EL (cell line): ENCODE measurements at regions not wholly inside any gene's neighbourhood (a gene's known extent, or its start where the extent isn't known, plus 50 kb on each side); places are given as distances from the start of the nearest gene placed in this dataset.
A peak's percentile ranks its signal among the peaks of the same experiment; 100 is the strongest.
"Not testable (repeated sequence)": the region's sequence is repeated elsewhere in the genome, so short reads cannot be mapped to it uniquely, and the experiment has no call there.

ENCODE experiments used
- DNase-seq: peaks from one replicate; pipeline ENCODE4 v3.0.0-alpha.2; 2016

DNA sequence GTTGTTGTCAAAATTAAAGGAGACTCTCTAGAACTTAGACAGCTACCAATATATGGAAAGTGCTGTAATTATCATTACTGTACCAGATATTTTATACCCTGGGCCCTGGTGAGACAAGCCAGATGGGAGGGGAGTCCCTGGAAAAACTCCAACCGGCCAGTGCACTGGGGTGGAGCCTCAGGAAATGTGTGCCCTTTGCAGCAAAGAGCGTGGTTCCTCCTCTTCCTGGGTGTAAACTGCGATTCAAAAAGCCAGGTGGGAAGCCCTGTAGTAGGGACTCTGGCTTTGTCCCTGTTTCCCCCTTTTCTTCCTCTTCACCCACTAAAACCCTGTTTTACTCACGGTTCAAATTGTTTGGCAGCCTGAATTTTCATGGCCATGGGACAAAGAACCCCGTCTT is 812.3 kb downstream of the PLA2G4A start:
- no peak for DNase-seq

DNA sequence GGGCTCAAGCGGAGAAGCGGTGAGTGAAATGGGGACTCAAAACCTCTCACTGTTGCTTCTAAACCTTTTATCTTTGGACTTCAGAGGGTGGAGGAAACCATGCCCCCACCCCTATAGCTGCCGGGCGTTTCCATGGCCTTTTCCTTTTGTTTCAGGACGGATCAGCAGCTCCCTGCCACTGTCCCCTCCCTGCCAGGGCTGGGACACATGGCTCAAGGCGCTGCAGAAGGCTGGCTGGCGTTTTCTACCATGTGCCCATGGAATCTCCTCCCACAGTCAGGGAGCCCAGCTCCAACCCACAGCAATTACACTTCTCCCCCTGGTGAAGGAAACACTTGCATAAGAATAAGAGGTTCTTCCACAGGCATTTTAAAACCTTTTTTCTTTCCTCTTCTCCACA is 812.7 kb downstream of the PLA2G4A start:
- DNase-seq: no peak

DNA sequence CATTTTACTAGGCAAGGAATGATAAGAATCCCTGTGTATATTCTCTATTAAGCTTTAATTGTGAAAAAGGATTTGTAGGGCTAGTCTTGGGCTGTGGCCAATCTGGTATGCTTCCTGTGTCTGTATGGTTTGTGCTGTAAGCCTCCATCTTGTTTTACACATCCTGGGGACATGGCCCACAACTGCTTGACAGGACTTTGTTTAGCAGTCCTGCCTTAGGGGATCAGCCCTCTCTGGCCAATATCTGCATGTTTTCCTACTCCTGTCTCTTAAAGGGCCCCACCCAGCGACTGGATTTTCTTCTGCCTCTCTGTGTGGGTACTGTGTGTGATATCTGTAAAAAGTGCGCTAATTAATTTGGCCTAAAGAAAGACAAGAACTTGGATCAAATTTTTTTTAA is 813.2 kb downstream of the PLA2G4A start:
- no peak for DNase-seq

DNA sequence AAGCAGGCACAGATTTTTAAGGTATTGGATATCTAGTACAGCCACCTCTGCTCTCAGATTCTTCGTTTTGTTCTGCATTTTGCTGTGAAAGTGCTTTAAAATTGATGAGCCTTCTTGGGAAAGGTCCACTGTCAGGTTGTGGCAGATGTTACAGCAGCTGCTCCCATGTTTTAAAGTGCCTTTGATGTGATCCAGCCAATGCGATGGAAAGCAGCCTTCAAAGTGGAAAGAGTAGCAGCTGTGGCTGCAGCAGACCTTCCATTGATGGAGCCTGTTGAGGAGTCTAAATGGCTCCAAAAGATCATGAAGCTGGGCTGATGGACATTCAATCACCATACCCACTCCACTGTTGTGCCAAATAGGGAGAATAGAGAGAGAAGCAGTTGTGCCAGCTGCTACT is 816.9 kb downstream of the PLA2G4A start:
- DNase-seq: no peak

GRCh38 chr1:187646536-187647107 is 817.9 kb downstream of the PLA2G4A start:
- DNase-seq: no peak

DNA sequence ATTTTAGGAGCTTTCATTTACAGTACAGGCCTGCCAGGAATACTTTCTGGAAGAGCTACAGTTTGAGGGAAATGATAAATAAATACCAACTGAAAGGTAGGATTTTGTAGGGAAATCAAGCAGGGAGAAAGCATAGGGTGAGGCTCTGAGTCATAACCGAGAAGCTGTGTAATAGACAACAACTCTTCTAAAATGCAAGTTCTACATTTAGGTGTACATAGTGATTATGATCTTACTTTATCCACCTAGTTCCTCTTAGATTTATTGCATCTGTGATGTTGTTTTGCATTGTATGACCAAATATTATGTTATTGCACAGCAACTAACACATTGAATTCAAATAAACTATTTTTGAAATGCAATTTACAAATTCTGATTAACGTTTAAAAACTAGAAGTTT is 819.3 kb downstream of the PLA2G4A start:
- DNase-seq: no peak

DNA sequence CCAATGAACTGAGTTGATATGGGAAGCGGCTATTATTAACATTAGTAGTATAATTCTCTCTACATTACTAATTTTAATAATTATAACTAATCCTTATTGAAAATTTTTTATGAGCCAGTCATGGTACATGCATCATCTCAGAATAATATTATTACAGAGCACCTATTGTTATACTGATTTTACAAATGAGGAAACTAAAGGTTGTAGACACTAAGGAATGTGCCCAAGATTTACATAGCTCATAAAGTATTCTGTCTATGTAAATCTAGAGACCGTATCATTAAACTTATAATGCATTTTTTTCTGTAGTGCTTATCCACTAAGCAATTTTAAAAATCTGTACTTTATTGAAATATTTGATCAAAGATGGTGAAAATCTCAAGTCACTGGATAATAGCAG is 825.9 kb downstream of the PLA2G4A start:
- no peak for DNase-seq

DNA sequence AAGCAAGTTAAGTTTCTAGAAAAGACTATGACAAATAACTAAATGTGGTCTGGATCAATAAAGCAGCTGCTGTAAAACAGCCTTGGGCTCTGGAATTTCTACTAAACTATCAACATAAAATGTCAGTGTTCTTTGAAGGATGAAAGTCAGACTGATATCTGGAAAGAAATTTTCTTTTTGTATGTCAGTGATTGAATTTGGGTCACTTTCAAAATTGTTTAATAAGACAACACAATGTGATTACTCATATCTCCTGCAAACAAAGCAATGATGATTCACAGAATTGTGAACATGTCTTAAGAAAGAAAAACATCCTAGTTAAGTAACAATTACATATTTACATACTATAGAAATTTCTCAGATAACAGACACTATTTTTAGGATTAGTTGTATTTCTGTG is 826.4 kb downstream of the PLA2G4A start:
- DNase-seq: peak; percentile 21

DNA sequence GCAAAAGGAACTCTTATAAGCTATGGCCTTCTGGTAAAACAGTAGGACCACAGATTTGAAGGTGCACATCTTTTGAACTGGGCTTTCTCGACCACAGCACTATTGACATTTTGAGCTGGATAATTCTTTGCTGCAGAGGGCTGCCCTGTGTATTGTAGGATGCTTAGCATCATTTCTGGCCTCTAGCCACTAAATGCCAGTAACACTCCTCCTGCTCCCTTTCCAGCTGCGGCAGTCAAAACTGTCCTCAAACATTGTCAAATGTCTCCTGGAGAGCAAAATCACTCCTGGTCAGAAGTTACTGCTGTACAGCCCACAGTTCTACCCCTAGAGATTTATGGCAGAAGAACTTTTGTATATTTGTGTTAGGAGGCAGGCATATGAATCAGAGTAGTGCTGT is 836.7 kb downstream of the PLA2G4A start:
- DNase-seq: no peak

DNA sequence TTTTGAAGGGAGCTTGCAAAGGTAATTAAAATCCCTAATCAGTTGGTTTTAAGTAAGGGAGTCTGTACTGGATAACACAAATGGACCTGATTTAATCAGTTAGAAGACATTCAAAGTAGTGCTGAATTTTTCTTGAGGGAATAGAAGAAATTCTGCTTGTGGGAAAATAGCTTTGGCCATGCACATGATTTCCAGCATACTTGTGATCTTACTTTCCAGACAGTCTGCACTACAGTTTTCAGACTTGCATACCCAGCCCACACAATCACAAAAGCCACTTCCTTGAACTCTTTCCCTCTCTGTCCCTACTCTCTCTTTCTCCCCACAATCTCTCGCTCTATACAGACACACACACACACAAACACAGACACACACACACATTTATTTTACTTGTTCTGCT is 852.1 kb downstream of the PLA2G4A start:
- DNase-seq: peak; percentile 3

- DNase-seq: no peak
Measured at GRCh38 chr1:187682112-187682511, 853.4 kb downstream of the PLA2G4A start.

- peak; percentile 48 for DNase-seq
Measured at GRCh38 chr1:187685333-187685732, 856.6 kb downstream of the PLA2G4A start.

- peak; percentile 53 for DNase-seq
Measured at GRCh38 chr1:187689129-187689528, 860.4 kb downstream of the PLA2G4A start.

DNA sequence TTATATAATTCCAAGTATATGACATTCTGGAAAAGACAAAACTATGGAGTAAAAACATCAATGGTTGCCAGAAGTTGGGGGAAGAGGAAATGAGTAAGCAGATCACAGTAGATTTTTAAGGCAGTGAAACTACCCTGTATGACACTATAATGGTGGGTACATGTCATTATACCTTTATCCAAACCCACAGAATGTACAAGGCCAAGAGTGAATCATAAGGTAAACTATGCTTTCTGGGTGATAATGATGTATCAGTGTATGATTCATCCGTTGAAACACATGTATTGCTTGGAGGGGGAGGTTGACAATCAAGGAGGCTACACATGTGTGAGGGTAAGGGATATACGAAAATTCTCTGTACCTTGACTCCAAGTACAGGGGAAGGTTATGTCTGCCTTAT is 862.7 kb downstream of the PLA2G4A start:
- DNase-seq: peak; percentile 82

GRCh38 chr1:187692799-187693198 is 864.0 kb downstream of the PLA2G4A start:
- DNase-seq: no peak

DNA sequence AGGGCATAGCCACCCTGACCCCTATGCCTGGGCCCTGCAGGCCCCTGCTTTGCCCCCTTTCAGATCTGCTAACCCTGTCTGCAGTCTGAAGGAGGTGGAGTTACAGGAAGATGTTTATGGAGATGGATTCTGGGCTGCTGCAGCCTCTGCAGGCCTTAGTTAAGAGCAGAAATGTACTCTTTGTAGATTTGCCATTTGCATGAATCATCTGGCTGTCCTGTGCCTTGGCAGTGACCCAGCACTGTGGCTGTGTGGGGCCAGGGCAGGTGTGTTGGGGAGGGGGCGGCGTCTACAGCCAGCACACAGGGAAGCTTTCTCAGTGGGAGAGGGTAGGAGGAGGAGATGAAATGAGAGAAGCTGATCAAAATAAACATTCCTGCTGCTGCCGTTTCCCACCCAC is 867.3 kb downstream of the PLA2G4A start:
- no peak for DNase-seq

GRCh38 chr1:187703138-187704130 is 874.7 kb downstream of the PLA2G4A start:
- DNase-seq: not testable (repeated sequence)

DNA sequence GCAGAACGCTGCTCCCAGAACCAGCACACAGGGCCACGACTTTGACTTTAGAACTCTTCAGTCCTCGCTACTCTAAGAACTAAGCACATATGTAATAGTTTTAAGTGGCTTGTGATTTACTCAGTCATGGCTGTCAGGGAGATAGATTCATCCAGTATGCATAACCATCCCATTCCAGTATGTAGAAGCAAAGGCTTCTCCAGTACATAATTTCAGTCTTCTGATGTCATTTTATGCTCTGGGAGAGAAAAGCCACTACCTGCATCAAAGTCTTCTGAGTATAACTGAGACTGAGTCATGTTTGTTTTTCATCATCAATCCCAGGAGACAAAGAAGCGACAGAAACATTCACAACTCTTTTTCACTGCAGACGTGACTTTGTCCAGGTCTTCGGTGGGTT is 885.7 kb downstream of the PLA2G4A start:
- no peak for DNase-seq

DNA sequence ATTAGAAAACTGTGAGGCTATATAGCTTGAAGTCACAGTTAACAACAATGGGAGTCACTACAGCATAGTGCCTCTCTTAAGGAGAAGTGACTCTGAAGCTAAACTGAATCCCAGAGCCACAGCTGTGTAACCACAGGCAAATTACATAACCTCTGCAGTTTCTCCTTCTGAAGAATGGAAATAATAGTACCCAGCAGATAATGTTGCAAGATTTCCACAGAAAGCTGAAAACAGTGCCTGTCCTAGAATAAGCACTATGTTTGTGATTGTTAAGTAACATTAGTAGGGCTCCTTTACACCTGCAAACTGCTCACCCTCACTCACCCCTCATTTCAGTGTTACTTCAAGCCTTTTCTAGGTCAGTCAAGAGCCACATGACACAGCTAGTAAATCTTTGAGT is 886.7 kb downstream of the PLA2G4A start:
- DNase-seq: no peak

- DNase-seq: no peak
Measured at GRCh38 chr1:187716160-187716559, 887.4 kb downstream of the PLA2G4A start.

- no peak for DNase-seq
Measured at GRCh38 chr1:187718527-187718926, 889.8 kb downstream of the PLA2G4A start.

GRCh38 chr1:187721216-187721615 is 892.5 kb downstream of the PLA2G4A start:
- DNase-seq: no peak

DNA sequence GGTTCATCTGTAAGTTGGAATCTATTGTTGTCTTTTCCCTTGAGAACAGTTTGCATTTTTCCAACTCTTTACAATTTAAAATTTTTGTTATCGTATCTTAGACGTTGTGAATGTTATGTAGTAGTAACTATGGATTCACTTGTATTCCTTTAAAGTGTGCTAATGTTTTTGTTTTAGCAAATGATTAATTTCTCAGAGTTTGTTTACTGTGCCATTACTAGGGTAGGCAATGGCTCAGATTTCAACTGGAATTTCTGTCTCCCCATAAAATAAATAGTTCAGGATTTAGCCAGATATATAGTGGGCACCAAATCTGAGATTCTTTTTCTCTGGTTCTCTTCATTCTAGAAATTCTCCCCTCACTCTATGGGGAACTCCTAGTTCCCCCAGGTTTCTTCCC is 896.5 kb downstream of the PLA2G4A start:
- no peak for DNase-seq

DNA sequence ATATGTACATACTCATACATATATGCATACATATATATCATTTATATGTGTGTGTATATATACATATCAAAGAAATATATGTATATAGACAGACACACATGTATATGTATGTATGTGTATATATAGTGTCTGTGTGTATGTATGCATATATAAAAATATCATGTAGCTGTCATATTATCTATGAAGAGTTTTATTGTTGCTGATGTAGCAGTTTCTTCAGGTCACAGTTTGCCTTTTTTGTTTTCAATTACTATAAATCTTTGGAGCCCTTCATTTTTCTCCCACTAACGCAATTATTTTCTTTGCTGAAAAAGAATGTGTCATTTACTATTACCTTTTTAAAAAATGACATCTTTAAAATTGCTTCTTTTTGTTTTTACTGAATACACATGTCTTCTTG is 904.5 kb downstream of the PLA2G4A start:
- DNase-seq: no peak

- no peak for DNase-seq
Measured at GRCh38 chr1:187734427-187734826, 905.7 kb downstream of the PLA2G4A start.
